Natural killer cell (primary cell): ENCODE measurements at regions not wholly inside any gene's neighbourhood (a gene's known extent, or its start where the extent isn't known, plus 50 kb on each side); places are given as distances from the start of the nearest gene placed in this dataset.

Experiments
- ATAC-seq, 3 donors: fragments of 150-1000 bp in 2 of 3; fragments of 200-7000 bp in 1 of 3; cut with Tn5 transposase; 1 replicate in 1 of 3; 2 replicates in 2 of 3; pipeline ENCODE4 v1.10.0; 2021; ENCODE audit warnings: mild to moderate bottlenecking in 2 of 3, moderate library complexity in 2 of 3
- DNase-seq, 2 donors: peaks; one replicate each; pipeline versions ENCODE4 v3.0.0 to v3.0.0-alpha.2; 2013 to 2021; ENCODE audit warnings: mixed read lengths in 1 of 2
- H3K27ac ChIP-seq: one replicate; pipeline ENCODE4 v1.5.1; 2013; ENCODE audit warnings: mild to moderate bottlenecking, low read length
- H3K27me3 ChIP-seq: one replicate; pipeline ENCODE4 v1.6.1; 2013; ENCODE audit warnings: low read length; ENCODE audit not compliant: control insufficient read depth, insufficient read depth
- H3K36me3 ChIP-seq: one replicate; pipeline ENCODE4 v1.6.1; 2013; ENCODE audit warnings: low read length; ENCODE audit not compliant: control insufficient read depth, insufficient read depth
- H3K4me1 ChIP-seq: one replicate; pipeline ENCODE4 v1.6.1; 2013; ENCODE audit warnings: low read length; ENCODE audit not compliant: control insufficient read depth, insufficient read depth
- H3K4me3 ChIP-seq: one replicate; pipeline ENCODE4 v1.5.1; 2013; ENCODE audit warnings: low read length
- H3K9me3 ChIP-seq: one replicate; pipeline ENCODE4 v1.6.1; 2013; ENCODE audit warnings: low read length; ENCODE audit not compliant: control insufficient read depth, insufficient read depth
- H3K27ac Mint-ChIP-seq, 2 donors: one replicate each; pipeline ENCODE4 v1.8.0; 2022; ENCODE audit warnings: mild to moderate bottlenecking in 2 of 2, mixed read lengths in 2 of 2, moderate library complexity in 1 of 2
- H3K27me3 Mint-ChIP-seq, 2 donors: one replicate each; pipeline ENCODE4 v1.8.0; 2022; ENCODE audit warnings: low read depth in 2 of 2, mixed read lengths in 2 of 2
- H3K36me3 Mint-ChIP-seq: one replicate; pipeline ENCODE4 v1.8.0; 2022; ENCODE audit warnings: mixed read lengths
- H3K4me1 Mint-ChIP-seq, 2 donors: one replicate each; pipeline ENCODE4 v1.8.0; 2022; ENCODE audit warnings: mixed read lengths in 2 of 2
- H3K4me3 Mint-ChIP-seq: one replicate; pipeline ENCODE4 v1.8.0; 2022; ENCODE audit warnings: mild to moderate bottlenecking, moderate library complexity, mixed read lengths
- H3K9me3 Mint-ChIP-seq, 2 donors: one replicate each; pipeline ENCODE4 v1.8.0; 2022; ENCODE audit warnings: mixed read lengths in 2 of 2
- CTCF ChIP-seq: fragments of 200-600 bp; IDR thresholded peaks from one replicate; pipeline ENCODE4 v1.8.0; 2022; ENCODE audit warnings: antibody characterized with exemption
- WGBS: methylation state at CpG from one replicate; pipeline ENCODE4 v1.1.7; 2013; ENCODE audit warnings: missing lambda C conversion rate; ENCODE audit not compliant: insufficient coverage; 5-methylcytosine and 5-hydroxymethylcytosine counted together
- intact Hi-C: fragments of 100-400 bp; cut with micrococcal nuclease; formaldehyde crosslinking; loops from one replicate; pipeline ENCODE4 v1.14.2; 2022

GRCh38 chr7:126177782-126178181, 1075.0 kb downstream of the GRM8 start:
- no CpG with 5 or more reads among the region's 1 CpG for WGBS

GRCh38 chr7:126166645-126167044, 1086.1 kb downstream of the GRM8 start:
- no peaks in the 10 kb centered on the region for H3K36me3 Mint-ChIP-seq
- no peak overlapping the region for H3K4me3 Mint-ChIP-seq
- H3K4me3 ChIP-seq: no peak overlapping the region
- TF ChIP-seq CTCF: no peak
- H3K27ac ChIP-seq: no peak overlapping the region
- WGBS: no CpG with 5 or more reads among the region's 2 CpGs
- H3K27me3 ChIP-seq: no peaks in the 10 kb centered on the region
- peaks cover 7 to 21% of the 10 kb centered on the region in 2 donors for H3K9me3 Mint-ChIP-seq
- H3K27ac Mint-ChIP-seq: no peak overlapping the region
- H3K4me1 Mint-ChIP-seq: no peaks in the 10 kb centered on the region
- ATAC-seq (no peak), DNase-seq (no peak)
- H3K9me3 ChIP-seq: no peaks in the 10 kb centered on the region
- H3K36me3 ChIP-seq: no peaks in the 10 kb centered on the region
- no peaks in the 10 kb centered on the region for H3K27me3 Mint-ChIP-seq
- intact Hi-C loops: no loop called here
- H3K4me1 ChIP-seq: no peaks in the 10 kb centered on the region

More at GRCh38 chr7:126177782-126178181, 1075.0 kb downstream of the GRM8 start:
- Histone ChIP-seq H3K36me3 (no peaks in the 10 kb centered on the region), H3K27ac (no peak overlapping the region), H3K4me1 (no peaks in the 10 kb centered on the region), H3K27me3 (no peaks in the 10 kb centered on the region), H3K4me3 (no peak overlapping the region), H3K9me3 (peaks cover 5% of the 10 kb centered on the region)
- Mint-ChIP-seq H3K27ac (no peak overlapping the region), H3K4me3 (no peak overlapping the region), H3K27me3 (no peaks in the 10 kb centered on the region), H3K4me1 (no peaks in the 10 kb centered on the region), H3K9me3 (peaks cover 8 to 25% of the 10 kb centered on the region in 2 donors), H3K36me3 (peaks cover 11% of the 10 kb centered on the region)
- intact Hi-C loops: no loop called here
- no peak for DNase-seq
- TF ChIP-seq CTCF: no peak
- no peak for ATAC-seq

GRCh38 chr7:126163647-126164046, 1089.1 kb downstream of the GRM8 start:
- intact Hi-C loops: no loop called here
- no peak overlapping the region for H3K4me3 ChIP-seq
- Mint-ChIP-seq H3K4me3 (no peak overlapping the region), H3K27ac (no peak overlapping the region), H3K9me3 (peaks cover 7 to 22% of the 10 kb centered on the region in 2 donors), H3K4me1 (no peaks in the 10 kb centered on the region), H3K36me3 (no peaks in the 10 kb centered on the region), H3K27me3 (no peaks in the 10 kb centered on the region)
- H3K4me1 ChIP-seq: no peaks in the 10 kb centered on the region
- no peak for ATAC-seq
- H3K27ac ChIP-seq: no peak overlapping the region
- H3K9me3 ChIP-seq: no peaks in the 10 kb centered on the region
- TF ChIP-seq CTCF: no peak
- 69% methylated on average over 1 of the region's 1 CpG for WGBS
- DNase-seq: no peak
- no peaks in the 10 kb centered on the region for H3K27me3 ChIP-seq
- no peaks in the 10 kb centered on the region for H3K36me3 ChIP-seq

GRCh38 chr7:126157391-126157790, 1095.3 kb downstream of the GRM8 start:
- peaks cover 12 to 25% of the 10 kb centered on the region in 2 donors for H3K9me3 Mint-ChIP-seq
- H3K4me3 ChIP-seq: no peak overlapping the region
- H3K9me3 ChIP-seq: no peaks in the 10 kb centered on the region
- no peak for TF ChIP-seq CTCF
- no peak overlapping the region for H3K27ac Mint-ChIP-seq
- H3K4me3 Mint-ChIP-seq: no peak overlapping the region
- intact Hi-C loops: no loop called here
- H3K27me3 Mint-ChIP-seq: no peaks in the 10 kb centered on the region
- WGBS: 90% methylated on average over 1 of the region's 2 CpGs
- H3K27ac ChIP-seq: no peak overlapping the region
- ATAC-seq (no peak), DNase-seq (no peak)
- H3K36me3 Mint-ChIP-seq: no peaks in the 10 kb centered on the region
- H3K4me1 Mint-ChIP-seq: no peaks in the 10 kb centered on the region
- H3K27me3 ChIP-seq: no peaks in the 10 kb centered on the region
- no peaks in the 10 kb centered on the region for H3K36me3 ChIP-seq
- H3K4me1 ChIP-seq: no peaks in the 10 kb centered on the region
